ENCODE measurements at regions not wholly inside any gene's neighbourhood (a gene's known extent, or its start where the extent isn't known, plus 50 kb on each side); places are given as distances from the start of the nearest gene placed in this dataset.

DNA sequence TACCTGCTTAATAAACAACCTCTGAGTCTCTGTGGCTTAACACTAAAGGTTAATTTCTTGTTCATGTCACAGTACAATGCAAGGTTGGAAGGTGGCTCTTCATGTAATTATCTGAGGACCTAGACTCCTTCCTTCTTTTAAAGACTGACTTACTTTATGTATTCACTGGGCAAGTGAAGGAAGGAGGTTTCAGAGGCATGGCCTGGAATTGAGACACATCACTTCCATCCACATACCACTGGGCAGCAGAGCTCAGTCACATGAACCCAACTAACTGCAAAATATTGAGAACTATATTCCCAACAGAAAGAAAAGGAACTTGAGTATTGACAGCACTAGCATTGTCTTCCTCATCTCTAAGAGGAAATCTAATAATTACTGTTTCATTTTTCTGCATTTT, 57.5 kb upstream of the FN1 start:
- TF ChIP-seq, protein P1, sequence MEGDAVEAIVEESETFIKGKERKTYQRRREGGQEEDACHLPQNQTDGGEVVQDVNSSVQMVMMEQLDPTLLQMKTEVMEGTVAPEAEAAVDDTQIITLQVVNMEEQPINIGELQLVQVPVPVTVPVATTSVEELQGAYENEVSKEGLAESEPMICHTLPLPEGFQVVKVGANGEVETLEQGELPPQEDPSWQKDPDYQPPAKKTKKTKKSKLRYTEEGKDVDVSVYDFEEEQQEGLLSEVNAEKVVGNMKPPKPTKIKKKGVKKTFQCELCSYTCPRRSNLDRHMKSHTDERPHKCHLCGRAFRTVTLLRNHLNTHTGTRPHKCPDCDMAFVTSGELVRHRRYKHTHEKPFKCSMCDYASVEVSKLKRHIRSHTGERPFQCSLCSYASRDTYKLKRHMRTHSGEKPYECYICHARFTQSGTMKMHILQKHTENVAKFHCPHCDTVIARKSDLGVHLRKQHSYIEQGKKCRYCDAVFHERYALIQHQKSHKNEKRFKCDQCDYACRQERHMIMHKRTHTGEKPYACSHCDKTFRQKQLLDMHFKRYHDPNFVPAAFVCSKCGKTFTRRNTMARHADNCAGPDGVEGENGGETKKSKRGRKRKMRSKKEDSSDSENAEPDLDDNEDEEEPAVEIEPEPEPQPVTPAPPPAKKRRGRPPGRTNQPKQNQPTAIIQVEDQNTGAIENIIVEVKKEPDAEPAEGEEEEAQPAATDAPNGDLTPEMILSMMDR (IDR thresholded peaks at IDR 0.05; ENCODE audit: poor library complexity, severe bottlenecking), result no peak
- TF ChIP-seq EZH2 (IDR thresholded peaks at IDR 0.05; ENCODE audit: borderline replicate concordance, insufficient read depth, low read length, poor library complexity, severe bottlenecking) (no peak), EP300 (conservative IDR thresholded peaks at IDR 0.05; ENCODE audit: poor library complexity, severe bottlenecking) (no peak), POLR2AphosphoS5 (IDR thresholded peaks at IDR 0.05) (no peak), TAF1 (IDR thresholded peaks at IDR 0.05; ENCODE audit: low read depth) (no peak), RAD21 (conservative IDR thresholded peaks at IDR 0.05) (no peak), MXI1 (conservative IDR thresholded peaks at IDR 0.05; ENCODE audit: poor library complexity, severe bottlenecking) (no peak), SMC3 (conservative IDR thresholded peaks at IDR 0.05; ENCODE audit: poor library complexity) (no peak)
- TF ChIP-seq, protein P2, sequence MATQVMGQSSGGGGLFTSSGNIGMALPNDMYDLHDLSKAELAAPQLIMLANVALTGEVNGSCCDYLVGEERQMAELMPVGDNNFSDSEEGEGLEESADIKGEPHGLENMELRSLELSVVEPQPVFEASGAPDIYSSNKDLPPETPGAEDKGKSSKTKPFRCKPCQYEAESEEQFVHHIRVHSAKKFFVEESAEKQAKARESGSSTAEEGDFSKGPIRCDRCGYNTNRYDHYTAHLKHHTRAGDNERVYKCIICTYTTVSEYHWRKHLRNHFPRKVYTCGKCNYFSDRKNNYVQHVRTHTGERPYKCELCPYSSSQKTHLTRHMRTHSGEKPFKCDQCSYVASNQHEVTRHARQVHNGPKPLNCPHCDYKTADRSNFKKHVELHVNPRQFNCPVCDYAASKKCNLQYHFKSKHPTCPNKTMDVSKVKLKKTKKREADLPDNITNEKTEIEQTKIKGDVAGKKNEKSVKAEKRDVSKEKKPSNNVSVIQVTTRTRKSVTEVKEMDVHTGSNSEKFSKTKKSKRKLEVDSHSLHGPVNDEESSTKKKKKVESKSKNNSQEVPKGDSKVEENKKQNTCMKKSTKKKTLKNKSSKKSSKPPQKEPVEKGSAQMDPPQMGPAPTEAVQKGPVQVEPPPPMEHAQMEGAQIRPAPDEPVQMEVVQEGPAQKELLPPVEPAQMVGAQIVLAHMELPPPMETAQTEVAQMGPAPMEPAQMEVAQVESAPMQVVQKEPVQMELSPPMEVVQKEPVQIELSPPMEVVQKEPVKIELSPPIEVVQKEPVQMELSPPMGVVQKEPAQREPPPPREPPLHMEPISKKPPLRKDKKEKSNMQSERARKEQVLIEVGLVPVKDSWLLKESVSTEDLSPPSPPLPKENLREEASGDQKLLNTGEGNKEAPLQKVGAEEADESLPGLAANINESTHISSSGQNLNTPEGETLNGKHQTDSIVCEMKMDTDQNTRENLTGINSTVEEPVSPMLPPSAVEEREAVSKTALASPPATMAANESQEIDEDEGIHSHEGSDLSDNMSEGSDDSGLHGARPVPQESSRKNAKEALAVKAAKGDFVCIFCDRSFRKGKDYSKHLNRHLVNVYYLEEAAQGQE (IDR thresholded peaks at IDR 0.05; ENCODE audit: borderline replicate concordance), result no peak

Data from neural cell (in vitro differentiated cells).